Panc1 (cell line): ENCODE measurements at regions not wholly inside any gene's neighbourhood (a gene's known extent, or its start where the extent isn't known, plus 50 kb on each side); places are given as distances from the start of the nearest gene placed in this dataset.

Source experiments
- ATAC-seq: fragments of 200-7000 bp; cut with Tn5 transposase; 2 replicates; pipeline ENCODE4 v1.9.1; 2020; ENCODE audit warnings: mild to moderate bottlenecking, moderate library complexity
- BruUV-seq: library from RNA; stranded (reverse); fragments of 400-500 nt; replicated peaks from 2 replicates; lab custom pipeline; 2021; lab: Mats Ljungman, UMichigan
- CTCF ChIA-PET: fragments of 300-600 bp; sonication (Branson Sonifier 250); formaldehyde crosslinking; loops from one replicate; lab custom pipeline; 2022; ENCODE audit warnings: antibody characterized with exemption; lab: Charles Lee
- POLR2A ChIA-PET: fragments of 300-600 bp; sonication (Branson Sonifier 250); formaldehyde crosslinking; loops from one replicate; lab custom pipeline; 2022; ENCODE audit warnings: antibody characterized with exemption; lab: Charles Lee
- DNase-seq: peaks from one replicate; pipeline ENCODE4 v3.0.0-alpha.2; 2010; ENCODE audit warnings: low read depth, low spot score
- H3K27ac ChIP-seq: 2 replicates; pipeline ENCODE4 v1.5.1; 2011; ENCODE audit warnings: mild to moderate bottlenecking, low read length, inconsistent platforms
- H3K27me3 ChIP-seq: fragments of 200-500 bp; sonication (Bioruptor generic); 2 replicates; pipeline ENCODE4 v1.6.0; 2014; ENCODE audit warnings: low read length, inconsistent platforms; ENCODE audit not compliant: control insufficient read depth, insufficient read depth
- H3K36me3 ChIP-seq: fragments of 200-500 bp; sonication (Bioruptor generic); 2 replicates; pipeline ENCODE4 v1.5.1; 2014; ENCODE audit warnings: inconsistent platforms, mild to moderate bottlenecking, low read length, moderate library complexity; ENCODE audit not compliant: control insufficient read depth, insufficient read depth
- H3K4me1 ChIP-seq: 2 replicates; pipeline ENCODE4 v1.5.1; 2011; ENCODE audit warnings: inconsistent platforms, mild to moderate bottlenecking, low read length, moderate library complexity; ENCODE audit not compliant: control insufficient read depth, insufficient read depth
- H3K4me3 ChIP-seq, 2 experiments: 2 replicates each; pipeline ENCODE4 v1.5.1; 2011 to 2012; ENCODE audit warnings: low read depth in 2 of 2, low read length in 2 of 2, mild to moderate bottlenecking in 2 of 2, inconsistent platforms in 1 of 2, moderate library complexity in 1 of 2
- H3K9me3 ChIP-seq: fragments of 200-500 bp; sonication (Bioruptor generic); 2 replicates; pipeline ENCODE4 v1.5.1; 2014; ENCODE audit warnings: low read depth, mild to moderate bottlenecking, inconsistent platforms, low read length, moderate library complexity; ENCODE audit not compliant: control insufficient read depth, insufficient read depth
- CTCF ChIP-seq: fragments of 450-650 bp; IDR thresholded peaks from 2 replicates; pipeline ENCODE4 v1.5.1; 2017; ENCODE audit warnings: mild to moderate bottlenecking
- POLR2AphosphoS5 ChIP-seq: IDR thresholded peaks from 2 replicates; pipeline ENCODE4 v1.6.1; 2012; ENCODE audit warnings: mild to moderate bottlenecking, low read depth, low read length, moderate library complexity
- REST ChIP-seq, 2 experiments: IDR thresholded peaks; 2 replicates each; pipeline ENCODE4 v1.6.1; 2011 to 2012; ENCODE audit warnings: low read depth in 2 of 2, control low read depth in 1 of 2, low read length in 1 of 2, mild to moderate bottlenecking in 1 of 2, moderate library complexity in 1 of 2; ENCODE audit not compliant: insufficient read depth in 1 of 2
- SIN3A ChIP-seq: IDR thresholded peaks from 2 replicates; pipeline ENCODE4 v1.6.1; 2012; ENCODE audit warnings: low read depth, mild to moderate bottlenecking, low read length, moderate library complexity, borderline replicate concordance; ENCODE audit not compliant: insufficient read depth
- TCF7L2 ChIP-seq: IDR thresholded peaks from 2 replicates; pipeline ENCODE4 v1.6.1; 2011; ENCODE audit warnings: mild to moderate bottlenecking, low read depth, low read length, inconsistent platforms
- in situ Hi-C: cut with HindIII; loops from 2 replicates; pipeline ENCODE4 v1.10.0; 2016; ENCODE audit warnings: low sequenced_read_pairs, low pct_unique_long_range_greater_than_20kb
- intact Hi-C: fragments of 100-400 bp; cut with micrococcal nuclease; formaldehyde crosslinking; loops from one replicate; pipeline ENCODE4 v1.10.0; 2022; ENCODE audit not compliant: unreplicated experiment

- no peaks in the 10 kb centered on the region for H3K4me1 ChIP-seq
- DNase-seq (no peak), ATAC-seq (no peak)
- CTCF ChIA-PET: no interaction called here
- no peaks in the 10 kb centered on the region for H3K36me3 ChIP-seq
- intact Hi-C loops: no loop called here
- in situ Hi-C loops: no loop called here
- H3K9me3 ChIP-seq: no peaks in the 10 kb centered on the region
- BruUV-seq: no TSS peak
- no peak for TF ChIP-seq SIN3A
- H3K27ac ChIP-seq: no peak overlapping the region
- H3K27me3 ChIP-seq: no peaks in the 10 kb centered on the region
- no peak overlapping the region for H3K4me3 ChIP-seq
- POLR2A ChIA-PET: no interaction called here
Observed at GRCh38 chr3:70749122-70749521, 436.7 kb upstream of the MDFIC2 start.

- in situ Hi-C loops: no loop called here
- H3K36me3 ChIP-seq: no peaks in the 10 kb centered on the region
- no peak overlapping the region for H3K4me3 ChIP-seq
- POLR2A ChIA-PET: no interaction called here
- no peaks in the 10 kb centered on the region for H3K9me3 ChIP-seq
- no peak overlapping the region for H3K27ac ChIP-seq
- ATAC-seq (no peak), DNase-seq (no peak)
- no TSS peak for BruUV-seq
- intact Hi-C loops: no loop called here
- no peaks in the 10 kb centered on the region for H3K27me3 ChIP-seq
- no peak for TF ChIP-seq CTCF
- no peak for TF ChIP-seq POLR2AphosphoS5
- no peak for TF ChIP-seq REST (IDR thresholded peaks at IDR 0.05; ENCODE audit: insufficient read depth in 1 of 2, low read depth in 2 of 2, low read length in 1 of 2)
- CTCF ChIA-PET: no interaction called here
- no peaks in the 10 kb centered on the region for H3K4me1 ChIP-seq
Observed at GRCh38 chr3:70748593-70748992, 436.2 kb upstream of the MDFIC2 start.

- DNase-seq (no peak), ATAC-seq (no peak)
- in situ Hi-C loops: no loop called here
- ChIA-PET CTCF (no interaction called here), POLR2A (no interaction called here)
- H3K27ac ChIP-seq: no peak overlapping the region
- no peaks in the 10 kb centered on the region for H3K36me3 ChIP-seq
- intact Hi-C loops: no loop called here
- H3K27me3 ChIP-seq: no peaks in the 10 kb centered on the region
- no peaks in the 10 kb centered on the region for H3K4me1 ChIP-seq
- H3K4me3 ChIP-seq: no peak overlapping the region
- no TSS peak for BruUV-seq
- TF ChIP-seq REST (IDR thresholded peaks at IDR 0.05; ENCODE audit: insufficient read depth in 1 of 2, low read depth in 2 of 2, low read length in 1 of 2) (no peak), SIN3A (no peak), CTCF (no peak), TCF7L2 (no peak), POLR2AphosphoS5 (no peak)
- no peaks in the 10 kb centered on the region for H3K9me3 ChIP-seq
Observed at GRCh38 chr3:70747847-70748246, 435.4 kb upstream of the MDFIC2 start.
